Kidney (tissue), 13 donors: ENCODE measurements at regions not wholly inside any gene's neighbourhood (a gene's known extent, or its start where the extent isn't known, plus 50 kb on each side); places are given as distances from the start of the nearest gene placed in this dataset.
A peak's percentile ranks its signal among the peaks of the same experiment; 100 is the strongest.

Experiments
- DNase-seq, 5 donors: peaks; one replicate each; pipeline ENCODE4 v3.0.0-alpha.2; 2013 to 2020
- FAIRE-seq: peaks from 2 replicates; lab custom pipeline; 2012; peaks lifted over from hg19 to GRCh38; lab: Jason Lieb, UNC
- H3K27ac ChIP-seq, 2 donors: one replicate each; pipeline ENCODE4 v1.7.0; 2013; ENCODE audit warnings: low read depth in 2 of 2, low read length in 2 of 2, inconsistent platforms in 1 of 2
- H3K27me3 ChIP-seq: one replicate; pipeline ENCODE4 v1.7.1; 2013; ENCODE audit warnings: low read length, inconsistent platforms; ENCODE audit not compliant: control insufficient read depth, insufficient read depth
- H3K36me3 ChIP-seq, 3 donors: one replicate each; pipeline versions ENCODE4 v1.7.0 to v1.7.1; 2013; ENCODE audit warnings: low read length in 3 of 3, control low read depth in 1 of 3, inconsistent platforms in 1 of 3; ENCODE audit not compliant: insufficient read depth in 3 of 3, control insufficient read depth in 2 of 3
- H3K4me1 ChIP-seq, 3 donors: one replicate each; pipeline versions ENCODE4 v1.7.0 to v1.7.1; 2013; ENCODE audit warnings: low read length in 3 of 3, inconsistent platforms in 1 of 3, low read depth in 1 of 3; ENCODE audit not compliant: control insufficient read depth in 2 of 3, insufficient read depth in 2 of 3
- H3K4me3 ChIP-seq, 3 donors: one replicate each; pipeline versions ENCODE4 v1.7.0 to v1.8.1; 2013; ENCODE audit warnings: low read length in 3 of 3, control low read depth in 1 of 3, inconsistent platforms in 1 of 3
- H3K9ac ChIP-seq, 3 donors: one replicate each; pipeline versions ENCODE4 v1.7.0 to v1.7.1; 2013; ENCODE audit warnings: low read length in 3 of 3, control low read depth in 1 of 3, inconsistent platforms in 1 of 3
- H3K9me3 ChIP-seq, 3 donors: one replicate each; pipeline versions ENCODE4 v1.7.0 to v1.7.1; 2013; ENCODE audit warnings: low read length in 3 of 3, control low read depth in 1 of 3, inconsistent platforms in 1 of 3; ENCODE audit not compliant: control insufficient read depth in 2 of 3, insufficient read depth in 1 of 3
- intact Hi-C: fragments of 100-400 bp; cut with DNase I; formaldehyde crosslinking; loops from one replicate; pipeline ENCODE4 v1.11.1; 2022
- TF ChIP-seq, protein P1 (sequence below): IDR thresholded peaks from 3 replicates; pipeline ENCODE4 v1.5.1; 2012; ENCODE audit warnings: mild to moderate bottlenecking, moderate library complexity, borderline replicate concordance; ENCODE audit not compliant: insufficient read depth; ENCODE audit errors: extremely low read depth
- donor health status: control.
- donor health status: control.
- donor health status: control.
- donor health status: control.
- donor health status: control.
- donor health status: DM: yes; HTN: yes; CAD: no.
- donor health status: Normal renal cell carcinoma (clear cell type).

DNA sequence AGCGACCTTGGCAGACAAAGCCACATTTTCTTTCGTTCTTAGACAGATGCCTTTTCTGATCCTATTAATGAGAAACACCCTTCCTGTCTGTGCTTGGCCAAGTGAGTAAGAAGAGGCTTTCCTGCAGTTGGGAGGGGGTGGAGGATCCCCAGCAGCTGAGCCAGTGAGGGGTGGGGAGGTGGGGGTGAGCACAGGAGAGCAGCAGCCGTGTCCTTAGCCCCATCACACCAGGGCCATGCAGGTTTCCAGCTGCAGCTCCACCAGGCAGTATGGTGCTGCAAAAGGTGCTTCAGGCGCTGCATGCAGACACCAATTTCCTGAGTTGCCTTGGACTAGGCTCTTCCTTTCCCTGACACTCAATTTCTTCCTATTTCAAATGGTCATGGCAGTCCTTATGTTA, 123.3 kb upstream of the SIX2 start:
- no peak overlapping the region for H3K4me3 ChIP-seq
- no peak for FAIRE-seq
- H3K9me3 ChIP-seq: no peaks in the 10 kb centered on the region
- DNase-seq: no peak
- H3K27me3 ChIP-seq: no peaks in the 10 kb centered on the region
- H3K9ac ChIP-seq: no peak overlapping the region
- TF ChIP-seq, protein P1, sequence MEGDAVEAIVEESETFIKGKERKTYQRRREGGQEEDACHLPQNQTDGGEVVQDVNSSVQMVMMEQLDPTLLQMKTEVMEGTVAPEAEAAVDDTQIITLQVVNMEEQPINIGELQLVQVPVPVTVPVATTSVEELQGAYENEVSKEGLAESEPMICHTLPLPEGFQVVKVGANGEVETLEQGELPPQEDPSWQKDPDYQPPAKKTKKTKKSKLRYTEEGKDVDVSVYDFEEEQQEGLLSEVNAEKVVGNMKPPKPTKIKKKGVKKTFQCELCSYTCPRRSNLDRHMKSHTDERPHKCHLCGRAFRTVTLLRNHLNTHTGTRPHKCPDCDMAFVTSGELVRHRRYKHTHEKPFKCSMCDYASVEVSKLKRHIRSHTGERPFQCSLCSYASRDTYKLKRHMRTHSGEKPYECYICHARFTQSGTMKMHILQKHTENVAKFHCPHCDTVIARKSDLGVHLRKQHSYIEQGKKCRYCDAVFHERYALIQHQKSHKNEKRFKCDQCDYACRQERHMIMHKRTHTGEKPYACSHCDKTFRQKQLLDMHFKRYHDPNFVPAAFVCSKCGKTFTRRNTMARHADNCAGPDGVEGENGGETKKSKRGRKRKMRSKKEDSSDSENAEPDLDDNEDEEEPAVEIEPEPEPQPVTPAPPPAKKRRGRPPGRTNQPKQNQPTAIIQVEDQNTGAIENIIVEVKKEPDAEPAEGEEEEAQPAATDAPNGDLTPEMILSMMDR: no peak
- no peak overlapping the region for H3K27ac ChIP-seq
- no peaks in the 10 kb centered on the region for H3K4me1 ChIP-seq
- no peaks in the 10 kb centered on the region for H3K36me3 ChIP-seq
- intact Hi-C loops: no loop called here

DNA sequence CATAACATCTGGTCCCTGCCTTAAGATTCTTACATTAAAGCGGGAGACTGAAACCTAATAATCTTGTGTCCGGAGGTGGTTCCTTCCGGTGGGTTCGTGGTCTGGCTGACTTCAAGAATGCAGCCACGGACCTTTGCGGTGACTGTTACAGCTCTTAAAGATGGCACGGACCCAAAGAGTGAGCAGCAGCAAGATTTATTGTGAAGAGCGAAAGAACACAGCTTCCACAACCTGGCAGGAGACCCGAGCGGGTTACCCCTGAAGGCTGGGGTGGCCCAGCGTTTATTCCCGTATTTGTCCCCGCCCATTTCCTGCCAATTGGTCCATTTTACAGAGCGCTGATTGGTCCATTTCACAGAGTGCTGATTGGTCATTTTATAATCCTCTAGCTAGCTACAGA, 122.3 kb upstream of the SIX2 start:
- intact Hi-C loops: no loop called here
- Histone ChIP-seq H3K9ac (no peak overlapping the region), H3K36me3 (no peaks in the 10 kb centered on the region), H3K27me3 (no peaks in the 10 kb centered on the region), H3K4me3 (no peak overlapping the region), H3K27ac (no peak overlapping the region), H3K4me1 (no peaks in the 10 kb centered on the region), H3K9me3 (no peaks in the 10 kb centered on the region)
- no peak for FAIRE-seq
- no peak for DNase-seq
- TF ChIP-seq, protein P1: no peak

DNA sequence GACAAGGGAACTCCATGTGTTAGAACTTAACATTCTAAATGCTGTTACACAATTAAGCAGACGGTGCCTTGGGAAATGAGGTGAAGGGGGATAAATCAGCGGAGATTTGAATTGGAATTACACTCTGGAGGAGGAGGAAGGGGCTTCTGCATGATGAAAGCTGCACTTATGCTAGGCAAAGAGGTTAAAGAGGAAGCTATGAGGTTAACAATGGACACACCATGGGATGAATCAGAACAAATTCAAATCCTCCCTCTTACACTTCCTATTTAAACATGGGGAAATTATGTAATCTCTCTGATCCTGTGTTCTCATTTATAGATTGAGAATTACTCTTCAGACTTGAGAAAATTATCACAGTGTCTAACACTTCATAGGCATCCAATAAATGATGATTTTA, 121.5 kb upstream of the SIX2 start:
- Histone ChIP-seq H3K4me1 (no peaks in the 10 kb centered on the region), H3K4me3 (no peak overlapping the region), H3K27ac (no peak overlapping the region), H3K27me3 (no peaks in the 10 kb centered on the region), H3K36me3 (no peaks in the 10 kb centered on the region), H3K9ac (no peak overlapping the region), H3K9me3 (no peaks in the 10 kb centered on the region)
- DNase-seq (no peak), FAIRE-seq (no peak)
- TF ChIP-seq, protein P1: no peak
- intact Hi-C loops: no loop called here

DNA sequence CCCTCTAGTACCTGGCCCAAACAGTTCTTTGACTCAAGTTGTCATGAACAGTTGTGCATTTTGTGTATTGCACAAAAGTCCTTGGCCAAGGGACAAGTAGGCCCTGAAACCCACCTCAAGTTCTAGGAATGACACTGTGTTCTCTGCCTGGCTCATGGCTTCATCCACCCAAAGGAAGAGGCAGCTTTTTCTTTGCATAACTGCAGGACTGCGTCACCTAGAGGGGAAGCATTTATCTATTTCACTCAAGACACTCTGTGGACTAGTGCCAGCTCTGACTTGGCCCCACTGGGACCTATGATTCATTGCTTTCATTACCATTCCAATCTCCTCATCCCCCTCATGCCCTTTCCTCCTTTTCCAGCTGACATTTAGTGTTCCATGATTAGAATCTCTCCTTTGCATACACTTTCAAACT, 119.3 kb upstream of the SIX2 start:
- no peak overlapping the region for H3K27ac ChIP-seq
- H3K27me3 ChIP-seq: no peaks in the 10 kb centered on the region
- no peaks in the 10 kb centered on the region for H3K4me1 ChIP-seq
- no peaks in the 10 kb centered on the region for H3K36me3 ChIP-seq
- TF ChIP-seq, protein P1: no peak
- H3K9me3 ChIP-seq: no peaks in the 10 kb centered on the region
- DNase-seq: peak in 4 of 5 donors; percentile 35 to 77 (median 50)
- no peak overlapping the region for H3K9ac ChIP-seq
- intact Hi-C loops: no loop called here
- no peak overlapping the region for H3K4me3 ChIP-seq
- no peak for FAIRE-seq
